MM.1S (cell line): ENCODE measurements at regions not wholly inside any gene's neighbourhood (a gene's known extent, or its start where the extent isn't known, plus 50 kb on each side); places are given as distances from the start of the nearest gene placed in this dataset.

ENCODE experiments used
- EZH2 ChIP-seq: fragments of 300-600 bp; sonication (generic); optimal IDR thresholded peaks from 2 replicates; pipeline ENCODE3; 2017; ENCODE audit warnings: low read depth, mild to moderate bottlenecking, antibody characterized with exemption, low read length, mixed read lengths
- EZH2phosphoT487 ChIP-seq: fragments of 300-600 bp; sonication (generic); IDR thresholded peaks from 2 replicates; pipeline ENCODE4 v1.6.1; 2018; ENCODE audit warnings: antibody characterized with exemption, low read length
- TF ChIP-seq, protein P1 (sequence below): fragments of 300-600 bp; sonication (generic); IDR thresholded peaks from 2 replicates; pipeline ENCODE4 v1.5.1; 2016; ENCODE audit warnings: antibody characterized with exemption, low read length, mixed read lengths

DNA sequence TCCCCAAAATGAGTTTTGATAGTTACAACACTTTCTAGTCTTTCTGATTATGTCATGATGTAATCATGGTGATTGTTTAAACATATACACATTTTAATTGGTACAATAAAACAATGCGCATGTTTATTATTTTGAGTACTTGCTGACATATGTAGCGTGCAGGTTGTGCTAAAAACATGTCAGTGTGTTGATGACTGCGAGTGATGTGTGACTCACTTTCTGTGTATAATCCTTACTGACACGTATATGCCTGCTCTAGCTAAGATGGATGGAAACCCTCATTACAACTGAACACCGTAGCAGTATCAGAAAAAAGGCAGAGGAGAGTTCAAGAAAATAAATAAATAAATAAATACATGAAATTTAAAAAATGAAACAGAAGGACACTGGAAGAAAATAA, 1552.4 kb upstream of the FLRT2 start:
- TF ChIP-seq, protein P1, sequence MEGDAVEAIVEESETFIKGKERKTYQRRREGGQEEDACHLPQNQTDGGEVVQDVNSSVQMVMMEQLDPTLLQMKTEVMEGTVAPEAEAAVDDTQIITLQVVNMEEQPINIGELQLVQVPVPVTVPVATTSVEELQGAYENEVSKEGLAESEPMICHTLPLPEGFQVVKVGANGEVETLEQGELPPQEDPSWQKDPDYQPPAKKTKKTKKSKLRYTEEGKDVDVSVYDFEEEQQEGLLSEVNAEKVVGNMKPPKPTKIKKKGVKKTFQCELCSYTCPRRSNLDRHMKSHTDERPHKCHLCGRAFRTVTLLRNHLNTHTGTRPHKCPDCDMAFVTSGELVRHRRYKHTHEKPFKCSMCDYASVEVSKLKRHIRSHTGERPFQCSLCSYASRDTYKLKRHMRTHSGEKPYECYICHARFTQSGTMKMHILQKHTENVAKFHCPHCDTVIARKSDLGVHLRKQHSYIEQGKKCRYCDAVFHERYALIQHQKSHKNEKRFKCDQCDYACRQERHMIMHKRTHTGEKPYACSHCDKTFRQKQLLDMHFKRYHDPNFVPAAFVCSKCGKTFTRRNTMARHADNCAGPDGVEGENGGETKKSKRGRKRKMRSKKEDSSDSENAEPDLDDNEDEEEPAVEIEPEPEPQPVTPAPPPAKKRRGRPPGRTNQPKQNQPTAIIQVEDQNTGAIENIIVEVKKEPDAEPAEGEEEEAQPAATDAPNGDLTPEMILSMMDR: no peak
- no peak for TF ChIP-seq EZH2phosphoT487
- no peak for TF ChIP-seq EZH2
